Nephron progenitor cell (in vitro differentiated cells): ENCODE measurements at regions not wholly inside any gene's neighbourhood (a gene's known extent, or its start where the extent isn't known, plus 50 kb on each side); places are given as distances from the start of the nearest gene placed in this dataset.

Source experiments
- DNase-seq: peaks from one replicate; pipeline ENCODE4 v3.0.0; 2021
- H3K27ac Mint-ChIP-seq: 2 replicates; pipeline ENCODE4 v1.8.0; 2021; ENCODE audit warnings: mild to moderate bottlenecking, moderate library complexity, mixed read lengths
- H3K27me3 Mint-ChIP-seq: 2 replicates; pipeline ENCODE4 v1.8.0; 2021; ENCODE audit warnings: mild to moderate bottlenecking, low read depth, mixed read lengths; ENCODE audit not compliant: poor library complexity
- H3K36me3 Mint-ChIP-seq: 2 replicates; pipeline ENCODE4 v1.8.0; 2021; ENCODE audit warnings: low read depth, mixed read lengths
- H3K4me1 Mint-ChIP-seq: 2 replicates; pipeline ENCODE4 v1.8.0; 2021; ENCODE audit warnings: mixed read lengths
- H3K4me3 Mint-ChIP-seq: 2 replicates; pipeline ENCODE4 v1.8.0; 2021; ENCODE audit warnings: mild to moderate bottlenecking, moderate library complexity, mixed read lengths
- H3K9me3 Mint-ChIP-seq: 2 replicates; pipeline ENCODE4 v1.8.0; 2021; ENCODE audit warnings: mild to moderate bottlenecking, moderate library complexity, mixed read lengths
- TF ChIP-seq, protein P1 (sequence below): fragments of 200-600 bp; sonication (generic); IDR thresholded peaks from 2 replicates; pipeline ENCODE4 v1.5.0; 2021; ENCODE audit warnings: antibody characterized with exemption

- peaks cover 3% of the 10 kb centered on the region for H3K27me3 Mint-ChIP-seq
- H3K4me1 Mint-ChIP-seq: no peaks in the 10 kb centered on the region
- no peak overlapping the region for H3K27ac Mint-ChIP-seq
- H3K4me3 Mint-ChIP-seq: no peak overlapping the region
- TF ChIP-seq, protein P1, sequence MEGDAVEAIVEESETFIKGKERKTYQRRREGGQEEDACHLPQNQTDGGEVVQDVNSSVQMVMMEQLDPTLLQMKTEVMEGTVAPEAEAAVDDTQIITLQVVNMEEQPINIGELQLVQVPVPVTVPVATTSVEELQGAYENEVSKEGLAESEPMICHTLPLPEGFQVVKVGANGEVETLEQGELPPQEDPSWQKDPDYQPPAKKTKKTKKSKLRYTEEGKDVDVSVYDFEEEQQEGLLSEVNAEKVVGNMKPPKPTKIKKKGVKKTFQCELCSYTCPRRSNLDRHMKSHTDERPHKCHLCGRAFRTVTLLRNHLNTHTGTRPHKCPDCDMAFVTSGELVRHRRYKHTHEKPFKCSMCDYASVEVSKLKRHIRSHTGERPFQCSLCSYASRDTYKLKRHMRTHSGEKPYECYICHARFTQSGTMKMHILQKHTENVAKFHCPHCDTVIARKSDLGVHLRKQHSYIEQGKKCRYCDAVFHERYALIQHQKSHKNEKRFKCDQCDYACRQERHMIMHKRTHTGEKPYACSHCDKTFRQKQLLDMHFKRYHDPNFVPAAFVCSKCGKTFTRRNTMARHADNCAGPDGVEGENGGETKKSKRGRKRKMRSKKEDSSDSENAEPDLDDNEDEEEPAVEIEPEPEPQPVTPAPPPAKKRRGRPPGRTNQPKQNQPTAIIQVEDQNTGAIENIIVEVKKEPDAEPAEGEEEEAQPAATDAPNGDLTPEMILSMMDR: no peak
- H3K9me3 Mint-ChIP-seq: peaks cover 70% of the 10 kb centered on the region
- peaks cover 25% of the 10 kb centered on the region for H3K36me3 Mint-ChIP-seq
- DNase-seq: no peak
These were observed 51.9 kb upstream of the IRF2 start for GRCh38 chr4:184526228-184526627.
